H9 (cell line): ENCODE measurements at regions not wholly inside any gene's neighbourhood (a gene's known extent, or its start where the extent isn't known, plus 50 kb on each side); places are given as distances from the start of the nearest gene placed in this dataset.

Experiments used
- DNase-seq: peaks from one replicate; pipeline ENCODE4 v3.0.0-alpha.2; 2017
- H2AFZ ChIP-seq: one replicate; pipeline ENCODE4 v1.6.1; 2013; ENCODE audit warnings: mild to moderate bottlenecking, low read length, control low read depth, moderate library complexity
- H2AK5ac ChIP-seq: 2 replicates; pipeline ENCODE4 v1.6.1; 2013; ENCODE audit warnings: low read length, control low read depth, mixed read lengths; ENCODE audit not compliant: insufficient read length
- H2BK120ac ChIP-seq: one replicate; pipeline ENCODE4 v1.6.1; 2013; ENCODE audit warnings: low read depth, mild to moderate bottlenecking, low read length, control low read depth, inconsistent platforms; ENCODE audit not compliant: poor library complexity, severe bottlenecking
- H2BK12ac ChIP-seq: 2 replicates; pipeline ENCODE4 v1.6.1; 2013; ENCODE audit warnings: low read length, control low read depth, mixed read lengths, low read depth; ENCODE audit not compliant: insufficient read length
- H2BK15ac ChIP-seq: 2 replicates; pipeline ENCODE4 v1.6.1; 2013; ENCODE audit warnings: low read depth, low read length, control low read depth
- H2BK20ac ChIP-seq: one replicate; pipeline ENCODE4 v1.6.1; 2013; ENCODE audit warnings: low read depth, mild to moderate bottlenecking, low read length, control low read depth, inconsistent platforms; ENCODE audit not compliant: poor library complexity, severe bottlenecking
- H2BK5ac ChIP-seq: 2 replicates; pipeline ENCODE4 v1.6.1; 2013; ENCODE audit warnings: low read length, control low read depth, mixed read lengths; ENCODE audit not compliant: insufficient read length
- H3K14ac ChIP-seq: 2 replicates; pipeline ENCODE4 v1.6.1; 2013; ENCODE audit warnings: low read length, control low read depth; ENCODE audit not compliant: insufficient read depth
- H3K18ac ChIP-seq: 2 replicates; pipeline ENCODE4 v1.6.1; 2013; ENCODE audit warnings: low read depth, mild to moderate bottlenecking, mixed read lengths, low read length, control low read depth; ENCODE audit not compliant: insufficient read length
- H3K23ac ChIP-seq: 2 replicates; pipeline ENCODE4 v1.6.1; 2013; ENCODE audit warnings: low read length, control low read depth, mixed read lengths, low read depth; ENCODE audit not compliant: insufficient read length
- H3K23me2 ChIP-seq: 2 replicates; pipeline ENCODE4 v1.6.1; 2013; ENCODE audit warnings: low read depth, mild to moderate bottlenecking, mixed read lengths, low read length, control low read depth; ENCODE audit not compliant: insufficient read length, poor library complexity, severe bottlenecking
- H3K27ac ChIP-seq: 2 replicates; pipeline ENCODE4 v1.5.1; 2013; ENCODE audit warnings: low read length, control low read depth, mixed read lengths, low read depth; ENCODE audit not compliant: insufficient read length
- H3K27me3 ChIP-seq: 2 replicates; pipeline ENCODE4 v1.6.1; 2013; ENCODE audit warnings: low read length, control low read depth, inconsistent platforms; ENCODE audit not compliant: insufficient read depth
- H3K4ac ChIP-seq: 2 replicates; pipeline ENCODE4 v1.6.1; 2013; ENCODE audit warnings: low read depth, mild to moderate bottlenecking, control low read depth, inconsistent platforms, low read length, moderate library complexity
- H3K4me1 ChIP-seq: 2 replicates; pipeline ENCODE4 v1.6.1; 2013; ENCODE audit warnings: low read length, control low read depth, inconsistent platforms; ENCODE audit not compliant: insufficient read depth
- H3K4me2 ChIP-seq: 2 replicates; pipeline ENCODE4 v1.6.1; 2013; ENCODE audit warnings: low read length, control low read depth, mixed read lengths; ENCODE audit not compliant: insufficient read length, insufficient read depth
- H3K56ac ChIP-seq: 2 replicates; pipeline ENCODE4 v1.6.1; 2013; ENCODE audit warnings: low read depth, mild to moderate bottlenecking, mixed read lengths, low read length, control low read depth; ENCODE audit not compliant: insufficient read length
- H3K79me1 ChIP-seq: 2 replicates; pipeline ENCODE4 v1.6.1; 2013; ENCODE audit warnings: low read depth, mild to moderate bottlenecking, moderate library complexity, low read length, control low read depth, inconsistent platforms; ENCODE audit not compliant: insufficient read depth, poor library complexity, severe bottlenecking
- H3K79me2 ChIP-seq: 2 replicates; pipeline ENCODE4 v1.6.1; 2013; ENCODE audit warnings: low read length, control low read depth, inconsistent platforms; ENCODE audit not compliant: insufficient read depth
- H3K9ac ChIP-seq: 2 replicates; pipeline ENCODE4 v1.6.1; 2013; ENCODE audit warnings: low read length, control low read depth, mixed read lengths; ENCODE audit not compliant: insufficient read length; ENCODE audit errors: extremely low read depth
- H3K9me3 ChIP-seq: one replicate; pipeline ENCODE4 v1.6.1; 2013; ENCODE audit warnings: low read depth, low read length, inconsistent platforms; ENCODE audit not compliant: control insufficient read depth
- H3T11ph ChIP-seq: one replicate; pipeline ENCODE4 v1.6.1; 2013; ENCODE audit warnings: mild to moderate bottlenecking, low read length, control low read depth, inconsistent platforms
- H4K20me1 ChIP-seq: one replicate; pipeline ENCODE4 v1.6.1; 2013; ENCODE audit not compliant: control insufficient read depth, insufficient read length, insufficient read depth
- H4K5ac ChIP-seq: 2 replicates; pipeline ENCODE4 v1.6.1; 2013; ENCODE audit warnings: low read depth, mild to moderate bottlenecking, mixed read lengths, low read length, control low read depth; ENCODE audit not compliant: insufficient read length
- H4K8ac ChIP-seq: replicated peaks from 2 replicates; pipeline ENCODE4 v1.6.1; 2013; ENCODE audit warnings: low read length, control low read depth, mixed read lengths, low read depth; ENCODE audit not compliant: insufficient read length
- H4K91ac ChIP-seq: 2 replicates; pipeline ENCODE4 v1.6.1; 2013; ENCODE audit warnings: low read depth, mild to moderate bottlenecking, moderate library complexity, mixed read lengths, low read length, control low read depth; ENCODE audit not compliant: insufficient read length
- H3K27ac Mint-ChIP-seq, 3 experiments: 2 replicates in 2 of 3; 3 replicates in 1 of 3; pipeline ENCODE4 v1.8.0; 2020 to 2021; ENCODE audit warnings: mixed read lengths in 3 of 3, mild to moderate bottlenecking in 1 of 3, moderate library complexity in 1 of 3
- H3K27me3 Mint-ChIP-seq: 2 replicates; pipeline ENCODE4 v1.8.0; 2021; ENCODE audit warnings: low read depth, mild to moderate bottlenecking, moderate library complexity, mixed read lengths
- H3K36me3 Mint-ChIP-seq, 3 experiments: 2 replicates in 2 of 3; 3 replicates in 1 of 3; pipeline ENCODE4 v1.8.0; 2020 to 2021; ENCODE audit warnings: low read depth in 3 of 3, mixed read lengths in 3 of 3; ENCODE audit not compliant: insufficient read depth in 1 of 3
- H3K4me1 Mint-ChIP-seq, 2 experiments: 2 replicates each; pipeline ENCODE4 v1.8.0; 2020; ENCODE audit warnings: mixed read lengths in 2 of 2
- H3K4me3 Mint-ChIP-seq, 2 experiments: 2 replicates in 1 of 2; 3 replicates in 1 of 2; pipeline ENCODE4 v1.8.0; 2020 to 2021; ENCODE audit warnings: mild to moderate bottlenecking in 2 of 2, mixed read lengths in 2 of 2, moderate library complexity in 1 of 2
- H3K9me3 Mint-ChIP-seq, 2 experiments: 2 replicates in 1 of 2; 3 replicates in 1 of 2; pipeline ENCODE4 v1.8.0; 2020; ENCODE audit warnings: mild to moderate bottlenecking in 2 of 2, mixed read lengths in 2 of 2, moderate library complexity in 1 of 2
- whole genome bisulfite sequencing: extraction: QIAGEN DNeasy Blood & Tissue Kit; methylation state at CpG from one replicate; pipeline ENCODE4 v1.1.7; 2013; ENCODE audit warnings: missing lambda C conversion rate, low lambda C conversion rate, mixed read lengths; ENCODE audit not compliant: insufficient read length; ENCODE audit errors: extremely low coverage; 5-methylcytosine and 5-hydroxymethylcytosine counted together
- TF ChIP-seq, protein P1 (sequence below): fragments of 200-600 bp; sonication (generic); conservative IDR thresholded peaks from 3 replicates; pipeline ENCODE4 v1.8.0; 2021; ENCODE audit warnings: antibody characterized with exemption, mild to moderate bottlenecking

DNA sequence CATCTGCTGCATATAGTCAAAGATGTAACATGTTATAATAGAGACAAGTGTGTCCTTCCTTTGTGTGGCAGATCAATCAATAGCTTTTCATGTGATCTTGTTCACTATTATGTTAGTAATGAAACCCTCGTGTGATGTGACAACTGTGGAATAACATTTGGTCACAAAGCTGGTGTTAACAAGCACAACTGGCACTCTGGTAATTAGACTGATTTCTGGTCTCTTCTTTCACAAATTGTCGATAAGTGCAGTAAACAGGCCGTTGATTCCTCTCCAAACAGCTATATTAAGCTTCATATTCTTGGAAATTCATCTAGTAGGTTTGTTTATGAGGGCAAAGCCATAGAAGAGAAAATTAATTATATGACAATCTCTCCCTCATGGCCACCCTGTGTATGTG, 616.7 kb upstream of the PTBP2 start:
- no peak overlapping the region for H2AK5ac ChIP-seq
- TF ChIP-seq, protein P1, sequence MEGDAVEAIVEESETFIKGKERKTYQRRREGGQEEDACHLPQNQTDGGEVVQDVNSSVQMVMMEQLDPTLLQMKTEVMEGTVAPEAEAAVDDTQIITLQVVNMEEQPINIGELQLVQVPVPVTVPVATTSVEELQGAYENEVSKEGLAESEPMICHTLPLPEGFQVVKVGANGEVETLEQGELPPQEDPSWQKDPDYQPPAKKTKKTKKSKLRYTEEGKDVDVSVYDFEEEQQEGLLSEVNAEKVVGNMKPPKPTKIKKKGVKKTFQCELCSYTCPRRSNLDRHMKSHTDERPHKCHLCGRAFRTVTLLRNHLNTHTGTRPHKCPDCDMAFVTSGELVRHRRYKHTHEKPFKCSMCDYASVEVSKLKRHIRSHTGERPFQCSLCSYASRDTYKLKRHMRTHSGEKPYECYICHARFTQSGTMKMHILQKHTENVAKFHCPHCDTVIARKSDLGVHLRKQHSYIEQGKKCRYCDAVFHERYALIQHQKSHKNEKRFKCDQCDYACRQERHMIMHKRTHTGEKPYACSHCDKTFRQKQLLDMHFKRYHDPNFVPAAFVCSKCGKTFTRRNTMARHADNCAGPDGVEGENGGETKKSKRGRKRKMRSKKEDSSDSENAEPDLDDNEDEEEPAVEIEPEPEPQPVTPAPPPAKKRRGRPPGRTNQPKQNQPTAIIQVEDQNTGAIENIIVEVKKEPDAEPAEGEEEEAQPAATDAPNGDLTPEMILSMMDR, result no peak
- H3K27me3 ChIP-seq, result no peaks in the 10 kb centered on the region
- no peak overlapping the region for H2AFZ ChIP-seq
- no peak overlapping the region for H3T11ph ChIP-seq
- H2BK120ac ChIP-seq, result no peak overlapping the region
- no peak overlapping the region for H4K8ac ChIP-seq
- no peaks in the 10 kb centered on the region for H3K27me3 Mint-ChIP-seq
- no CpG with 5 or more reads among the region's 3 CpGs for WGBS
- H3K27ac ChIP-seq, result no peak overlapping the region
- H3K36me3 Mint-ChIP-seq, result peaks cover 0 to 2% (median 0%) of the 10 kb centered on the region in 3 experiments; a peak in 1 of 7 replicates
- no peak overlapping the region for H2BK20ac ChIP-seq
- H2BK15ac ChIP-seq, result no peak overlapping the region
- H3K23ac ChIP-seq, result no peak overlapping the region
- H4K91ac ChIP-seq, result no peak overlapping the region
- no peak overlapping the region for H2BK12ac ChIP-seq
- no peak overlapping the region for H3K56ac ChIP-seq
- H3K4me1 Mint-ChIP-seq, result peaks cover 13% of the 10 kb centered on the region in 2 experiments
- H4K5ac ChIP-seq, result no peak overlapping the region
- H3K9ac ChIP-seq, result no peak overlapping the region
- H3K4me1 ChIP-seq, result no peaks in the 10 kb centered on the region
- H3K18ac ChIP-seq, result no peak overlapping the region
- no peak overlapping the region for H3K4me3 Mint-ChIP-seq
- no peak for DNase-seq
- H3K27ac Mint-ChIP-seq, result no peak overlapping the region
- H3K79me2 ChIP-seq, result no peaks in the 10 kb centered on the region
- no peak overlapping the region for H3K4me2 ChIP-seq
- no peak overlapping the region for H2BK5ac ChIP-seq
- no peaks in the 10 kb centered on the region for H3K9me3 ChIP-seq
- no peaks in the 10 kb centered on the region for H3K79me1 ChIP-seq
- no peaks in the 10 kb centered on the region for H4K20me1 ChIP-seq
- H3K14ac ChIP-seq, result no peak overlapping the region
- no peaks in the 10 kb centered on the region for H3K23me2 ChIP-seq
- H3K4ac ChIP-seq, result no peak overlapping the region
- H3K9me3 Mint-ChIP-seq, result 0 out of 5 replicates have a peak, but pooled peaks cover 0 to 3% of the 10 kb centered on the region in 2 experiments
